ENCODE measurements at regions not wholly inside any gene's neighbourhood (a gene's known extent, or its start where the extent isn't known, plus 50 kb on each side); places are given as distances from the start of the nearest gene placed in this dataset.

- H3K4me3 ChIP-seq (ENCODE audit: low read depth, low read length) = no peak overlapping the region
- DNase-seq = no peak
- H3K27me3 ChIP-seq = no peaks in the 10 kb centered on the region
- no peaks in the 10 kb centered on the region for H3K36me3 ChIP-seq
- no peak for TF ChIP-seq CTCF (IDR thresholded peaks at IDR 0.05; ENCODE audit: low read depth, low read length)
- peaks cover 30% of the 10 kb centered on the region for H3K4me1 ChIP-seq
- no peaks in the 10 kb centered on the region for H3K9me3 ChIP-seq
These were observed 83.5 kb upstream of the WNT7B start for GRCh38 chr22:46060292-46061123.

GRCh38 chr22:46061124-46061500 lies 84.2 kb upstream of the WNT7B start:
- H3K36me3 ChIP-seq = no peaks in the 10 kb centered on the region
- no peak for TF ChIP-seq CTCF (IDR thresholded peaks at IDR 0.05; ENCODE audit: low read depth, low read length)
- peaks cover 30% of the 10 kb centered on the region for H3K4me1 ChIP-seq
- H3K4me3 ChIP-seq (ENCODE audit: low read depth, low read length) = no peak overlapping the region
- H3K27me3 ChIP-seq = no peaks in the 10 kb centered on the region
- DNase-seq = no peak
- H3K9me3 ChIP-seq = no peaks in the 10 kb centered on the region

- H3K36me3 ChIP-seq = no peaks in the 10 kb centered on the region
- H3K4me1 ChIP-seq = peaks cover 30% of the 10 kb centered on the region
- DNase-seq = no peak
- no peak overlapping the region for H3K4me3 ChIP-seq (ENCODE audit: low read depth, low read length)
- H3K9me3 ChIP-seq = no peaks in the 10 kb centered on the region
- TF ChIP-seq CTCF (IDR thresholded peaks at IDR 0.05; ENCODE audit: low read depth, low read length) = no peak
- no peaks in the 10 kb centered on the region for H3K27me3 ChIP-seq
These were observed 84.7 kb upstream of the WNT7B start for GRCh38 chr22:46061501-46062231.

- peaks cover 30% of the 10 kb centered on the region for H3K4me1 ChIP-seq
- H3K4me3 ChIP-seq (ENCODE audit: low read depth, low read length) = no peak overlapping the region
- H3K27me3 ChIP-seq = no peaks in the 10 kb centered on the region
- TF ChIP-seq CTCF (IDR thresholded peaks at IDR 0.05; ENCODE audit: low read depth, low read length) = no peak
- H3K36me3 ChIP-seq = no peaks in the 10 kb centered on the region
- no peak for DNase-seq
- H3K9me3 ChIP-seq = no peaks in the 10 kb centered on the region
These were observed 85.3 kb upstream of the WNT7B start for GRCh38 chr22:46062232-46062615.

- no peak for TF ChIP-seq CTCF (IDR thresholded peaks at IDR 0.05; ENCODE audit: low read depth, low read length)
- Histone ChIP-seq H3K9me3 (no peaks in the 10 kb centered on the region), H3K36me3 (no peaks in the 10 kb centered on the region), H3K4me3 (ENCODE audit: low read depth, low read length) (no peak overlapping the region), H3K27me3 (no peaks in the 10 kb centered on the region), H3K4me1 (peaks cover 24% of the 10 kb centered on the region)
- no peak for DNase-seq
These were observed 86.1 kb upstream of the WNT7B start for GRCh38 chr22:46062971-46063631.

Data from BE2C (cell line).